Body of pancreas (tissue), 4 donors: ENCODE measurements at regions not wholly inside any gene's neighbourhood (a gene's known extent, or its start where the extent isn't known, plus 50 kb on each side); places are given as distances from the start of the nearest gene placed in this dataset.

Experiments
- POLR2A ChIP-seq, 3 donors: fragments of 450-650 bp; IDR thresholded peaks; one replicate each; pipeline ENCODE4 v1.6.1; 2016; ENCODE audit warnings: antibody characterized with exemption in 3 of 3, mild to moderate bottlenecking in 2 of 3
- TF ChIP-seq, protein P1 (sequence below), 7 experiments: fragments of 450-650 bp in 4 of 7; fragments of 200-600 bp in 3 of 7; sonication (generic) in 3 of 7; IDR thresholded peaks; one replicate each; pipeline ENCODE4 v1.5.1; 2016 to 2019; ENCODE audit warnings: antibody characterized with exemption in 7 of 7

DNA sequence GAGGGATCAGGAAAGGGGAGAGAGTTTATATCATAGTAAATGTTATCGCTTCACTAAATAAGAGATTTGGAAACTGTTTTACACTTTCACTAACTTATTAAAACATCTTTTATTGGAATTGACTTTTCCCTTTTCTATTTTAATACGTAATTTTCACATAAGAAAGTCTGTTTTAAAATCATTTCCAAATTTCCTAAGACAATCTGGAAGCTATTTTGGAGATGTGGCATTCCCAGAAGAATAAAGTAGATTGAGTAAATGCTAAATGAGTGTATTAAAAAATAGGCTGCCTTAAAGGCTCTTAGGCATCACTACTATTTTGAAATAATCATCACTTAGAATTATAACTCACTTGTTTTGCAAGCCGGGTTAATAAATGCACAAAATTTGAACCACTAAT, 763.5 kb downstream of the EDEM1 start:
- no peak for TF ChIP-seq POLR2A (IDR thresholded peaks at IDR 0.05)
- TF ChIP-seq, protein P1, sequence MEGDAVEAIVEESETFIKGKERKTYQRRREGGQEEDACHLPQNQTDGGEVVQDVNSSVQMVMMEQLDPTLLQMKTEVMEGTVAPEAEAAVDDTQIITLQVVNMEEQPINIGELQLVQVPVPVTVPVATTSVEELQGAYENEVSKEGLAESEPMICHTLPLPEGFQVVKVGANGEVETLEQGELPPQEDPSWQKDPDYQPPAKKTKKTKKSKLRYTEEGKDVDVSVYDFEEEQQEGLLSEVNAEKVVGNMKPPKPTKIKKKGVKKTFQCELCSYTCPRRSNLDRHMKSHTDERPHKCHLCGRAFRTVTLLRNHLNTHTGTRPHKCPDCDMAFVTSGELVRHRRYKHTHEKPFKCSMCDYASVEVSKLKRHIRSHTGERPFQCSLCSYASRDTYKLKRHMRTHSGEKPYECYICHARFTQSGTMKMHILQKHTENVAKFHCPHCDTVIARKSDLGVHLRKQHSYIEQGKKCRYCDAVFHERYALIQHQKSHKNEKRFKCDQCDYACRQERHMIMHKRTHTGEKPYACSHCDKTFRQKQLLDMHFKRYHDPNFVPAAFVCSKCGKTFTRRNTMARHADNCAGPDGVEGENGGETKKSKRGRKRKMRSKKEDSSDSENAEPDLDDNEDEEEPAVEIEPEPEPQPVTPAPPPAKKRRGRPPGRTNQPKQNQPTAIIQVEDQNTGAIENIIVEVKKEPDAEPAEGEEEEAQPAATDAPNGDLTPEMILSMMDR (IDR thresholded peaks at IDR 0.05) = no peak
